HEK293 (cell line): ENCODE measurements at regions not wholly inside any gene's neighbourhood (a gene's known extent, or its start where the extent isn't known, plus 50 kb on each side); places are given as distances from the start of the nearest gene placed in this dataset.

Experiments used
- CTCF ChIA-PET: fragments of 350-600 bp; formaldehyde crosslinking; extraction: SDS; loops from one replicate; lab custom pipeline; 2021; ENCODE audit warnings: antibody characterized with exemption; lab: Yijun Ruan, JAX
- POLR2A ChIA-PET: fragments of 300-600 bp; formaldehyde crosslinking; extraction: SDS; loops from one replicate; lab custom pipeline; 2020; ENCODE audit warnings: antibody characterized with exemption, inconsistent platforms; lab: Yijun Ruan, JAX
- H3K27ac ChIP-seq: fragments of 200-500 bp; sonication (Bioruptor generic); 2 replicates; pipeline ENCODE4 v1.5.1; 2014; ENCODE audit warnings: low read depth, low read length, control low read depth, inconsistent platforms; ENCODE audit errors: extremely low read depth
- H3K36me3 ChIP-seq, 2 experiments: fragments of 200-500 bp in 1 of 2; sonication (Bioruptor generic) in 1 of 2; 1 replicate in 1 of 2; 2 replicates in 1 of 2; pipeline ENCODE4 v1.5.1; 2014 to 2017; ENCODE audit warnings: inconsistent platforms in 2 of 2, low read length in 2 of 2; ENCODE audit not compliant: control insufficient read depth in 2 of 2, insufficient read depth in 1 of 2
- H3K4me1 ChIP-seq: fragments of 200-500 bp; sonication (Bioruptor generic); 2 replicates; pipeline ENCODE4 v1.5.1; 2014; ENCODE audit warnings: mild to moderate bottlenecking, low read length, inconsistent platforms; ENCODE audit not compliant: control insufficient read depth, insufficient read depth
- H3K4me3 ChIP-seq: 2 replicates; pipeline ENCODE4 v1.5.1; 2011; ENCODE audit warnings: low read depth, mild to moderate bottlenecking, control low read depth, low read length, moderate library complexity
- H3K9me3 ChIP-seq: fragments of 200-500 bp; sonication (Bioruptor generic); 2 replicates; pipeline ENCODE4 v1.5.1; 2014; ENCODE audit warnings: low read depth, low read length, inconsistent platforms; ENCODE audit not compliant: control insufficient read depth, insufficient read depth
- GLIS1 ChIP-seq: fragments of 450-650 bp; formaldehyde crosslinking; IDR thresholded peaks from 2 replicates; pipeline ENCODE4 v1.5.1; 2016; ENCODE audit warnings: missing biosample characterization, missing genetic modification characterization
- KLF1 ChIP-seq: fragments of 450-650 bp; formaldehyde crosslinking; IDR thresholded peaks from 2 replicates; pipeline ENCODE4 v1.5.1; 2016; ENCODE audit warnings: missing biosample characterization, missing genetic modification characterization
- KLF10 ChIP-seq: fragments of 450-650 bp; IDR thresholded peaks from 2 replicates; pipeline ENCODE4 v1.5.1; 2018; ENCODE audit warnings: missing biosample characterization, mild to moderate bottlenecking, missing genetic modification characterization
- SALL2 ChIP-seq: fragments of 450-650 bp; formaldehyde crosslinking; IDR thresholded peaks from 2 replicates; pipeline ENCODE4 v1.5.0; 2017; ENCODE audit warnings: missing biosample characterization, mild to moderate bottlenecking, missing genetic modification characterization, borderline replicate concordance
- ZBTB10 ChIP-seq: fragments of 450-650 bp; formaldehyde crosslinking; IDR thresholded peaks from 2 replicates; pipeline ENCODE4 v1.5.1; 2016; ENCODE audit warnings: missing biosample characterization, missing genetic modification characterization
- ZBTB20 ChIP-seq: fragments of 450-650 bp; formaldehyde crosslinking; IDR thresholded peaks from 2 replicates; pipeline ENCODE4 v1.5.1; 2016; ENCODE audit warnings: missing biosample characterization, missing genetic modification characterization
- ZBTB8A ChIP-seq: fragments of 450-650 bp; formaldehyde crosslinking; IDR thresholded peaks from 2 replicates; pipeline ENCODE4 v1.5.1; 2016; ENCODE audit warnings: missing biosample characterization, missing genetic modification characterization
- ZFHX2 ChIP-seq: fragments of 450-650 bp; formaldehyde crosslinking; conservative IDR thresholded peaks from 2 replicates; pipeline ENCODE4 v1.5.1; 2016; ENCODE audit warnings: missing biosample characterization, missing genetic modification characterization
- ZFP41 ChIP-seq: fragments of 450-650 bp; formaldehyde crosslinking; IDR thresholded peaks from 2 replicates; pipeline ENCODE4 v1.5.1; 2016; ENCODE audit warnings: missing biosample characterization, missing genetic modification characterization, borderline replicate concordance
- ZNF146 ChIP-seq: fragments of 450-650 bp; formaldehyde crosslinking; IDR thresholded peaks from 2 replicates; pipeline ENCODE4 v1.5.1; 2016; ENCODE audit warnings: missing biosample characterization, missing genetic modification characterization
- ZNF18 ChIP-seq: fragments of 450-650 bp; formaldehyde crosslinking; IDR thresholded peaks from 2 replicates; pipeline ENCODE4 v1.5.1; 2016; ENCODE audit warnings: missing biosample characterization, missing genetic modification characterization
- ZNF184 ChIP-seq: fragments of 450-650 bp; IDR thresholded peaks from 2 replicates; pipeline ENCODE4 v1.5.1; 2018; ENCODE audit warnings: missing biosample characterization, mild to moderate bottlenecking, missing genetic modification characterization
- ZNF302 ChIP-seq: fragments of 450-650 bp; formaldehyde crosslinking; IDR thresholded peaks from 2 replicates; pipeline ENCODE4 v1.5.1; 2016; ENCODE audit warnings: missing biosample characterization, missing genetic modification characterization, low read depth
- ZNF416 ChIP-seq: fragments of 450-650 bp; formaldehyde crosslinking; IDR thresholded peaks from 2 replicates; pipeline ENCODE4 v1.5.1; 2016; ENCODE audit warnings: missing biosample characterization, missing genetic modification characterization
- ZNF529 ChIP-seq: fragments of 450-650 bp; formaldehyde crosslinking; IDR thresholded peaks from 2 replicates; pipeline ENCODE4 v1.5.1; 2017; ENCODE audit warnings: missing genetic modification characterization, missing biosample characterization; ENCODE audit not compliant: insufficient replicate concordance
- ZNF558 ChIP-seq: fragments of 450-650 bp; formaldehyde crosslinking; IDR thresholded peaks from 2 replicates; pipeline ENCODE4 v1.5.1; 2016; ENCODE audit warnings: missing biosample characterization, missing genetic modification characterization
- ZNF580 ChIP-seq: fragments of 450-650 bp; formaldehyde crosslinking; IDR thresholded peaks from 2 replicates; pipeline ENCODE4 v1.5.1; 2016; ENCODE audit warnings: missing biosample characterization, missing genetic modification characterization
- ZNF600 ChIP-seq: fragments of 450-650 bp; formaldehyde crosslinking; IDR thresholded peaks from 2 replicates; pipeline ENCODE4 v1.5.1; 2016; ENCODE audit warnings: missing biosample characterization, missing genetic modification characterization
- ZNF623 ChIP-seq: fragments of 450-650 bp; formaldehyde crosslinking; IDR thresholded peaks from 2 replicates; pipeline ENCODE4 v1.5.1; 2016; ENCODE audit warnings: missing biosample characterization, missing genetic modification characterization
- ZNF654 ChIP-seq: fragments of 450-650 bp; formaldehyde crosslinking; IDR thresholded peaks from 2 replicates; pipeline ENCODE4 v1.5.1; 2016; ENCODE audit warnings: low read depth, missing biosample characterization, missing genetic modification characterization
- ZNF792 ChIP-seq: fragments of 450-650 bp; formaldehyde crosslinking; IDR thresholded peaks from 2 replicates; pipeline ENCODE4 v1.5.1; 2016; ENCODE audit warnings: missing biosample characterization, missing genetic modification characterization
- TF ChIP-seq, protein P1 (sequence below): fragments of 450-650 bp; formaldehyde crosslinking; IDR thresholded peaks from 2 replicates; pipeline ENCODE4 v1.5.1; 2016; ENCODE audit warnings: missing biosample characterization, missing genetic modification characterization, borderline replicate concordance
- TF ChIP-seq, protein P2 (sequence below): fragments of 450-650 bp; formaldehyde crosslinking; IDR thresholded peaks from 2 replicates; pipeline ENCODE4 v1.5.1; 2017; ENCODE audit warnings: missing biosample characterization, missing genetic modification characterization
- TF ChIP-seq, protein P3 (sequence below): fragments of 450-650 bp; formaldehyde crosslinking; IDR thresholded peaks from 2 replicates; pipeline ENCODE4 v1.5.1; 2017; ENCODE audit warnings: missing biosample characterization, missing genetic modification characterization
- TF ChIP-seq, protein P4 (sequence below): sonication (generic); formaldehyde crosslinking; IDR thresholded peaks from 2 replicates; pipeline ENCODE4 v1.8.1; 2022; ENCODE audit warnings: mild to moderate bottlenecking, moderate library complexity, missing genetic modification reagents

- Histone ChIP-seq H3K4me1 (no peaks in the 10 kb centered on the region), H3K36me3 (no peaks in the 10 kb centered on the region), H3K9me3 (no peaks in the 10 kb centered on the region)
- no peak for TF ChIP-seq ZNF623 (tag by site-specific recombination)
- TF ChIP-seq ZNF792 (tag by site-specific recombination), result no peak
- TF ChIP-seq KLF1 (tag by site-specific recombination), result no peak
- no peak for TF ChIP-seq ZBTB20 (tag by site-specific recombination)
- no peak for TF ChIP-seq ZNF184 (tag by site-specific recombination)
- TF ChIP-seq, protein P1, sequence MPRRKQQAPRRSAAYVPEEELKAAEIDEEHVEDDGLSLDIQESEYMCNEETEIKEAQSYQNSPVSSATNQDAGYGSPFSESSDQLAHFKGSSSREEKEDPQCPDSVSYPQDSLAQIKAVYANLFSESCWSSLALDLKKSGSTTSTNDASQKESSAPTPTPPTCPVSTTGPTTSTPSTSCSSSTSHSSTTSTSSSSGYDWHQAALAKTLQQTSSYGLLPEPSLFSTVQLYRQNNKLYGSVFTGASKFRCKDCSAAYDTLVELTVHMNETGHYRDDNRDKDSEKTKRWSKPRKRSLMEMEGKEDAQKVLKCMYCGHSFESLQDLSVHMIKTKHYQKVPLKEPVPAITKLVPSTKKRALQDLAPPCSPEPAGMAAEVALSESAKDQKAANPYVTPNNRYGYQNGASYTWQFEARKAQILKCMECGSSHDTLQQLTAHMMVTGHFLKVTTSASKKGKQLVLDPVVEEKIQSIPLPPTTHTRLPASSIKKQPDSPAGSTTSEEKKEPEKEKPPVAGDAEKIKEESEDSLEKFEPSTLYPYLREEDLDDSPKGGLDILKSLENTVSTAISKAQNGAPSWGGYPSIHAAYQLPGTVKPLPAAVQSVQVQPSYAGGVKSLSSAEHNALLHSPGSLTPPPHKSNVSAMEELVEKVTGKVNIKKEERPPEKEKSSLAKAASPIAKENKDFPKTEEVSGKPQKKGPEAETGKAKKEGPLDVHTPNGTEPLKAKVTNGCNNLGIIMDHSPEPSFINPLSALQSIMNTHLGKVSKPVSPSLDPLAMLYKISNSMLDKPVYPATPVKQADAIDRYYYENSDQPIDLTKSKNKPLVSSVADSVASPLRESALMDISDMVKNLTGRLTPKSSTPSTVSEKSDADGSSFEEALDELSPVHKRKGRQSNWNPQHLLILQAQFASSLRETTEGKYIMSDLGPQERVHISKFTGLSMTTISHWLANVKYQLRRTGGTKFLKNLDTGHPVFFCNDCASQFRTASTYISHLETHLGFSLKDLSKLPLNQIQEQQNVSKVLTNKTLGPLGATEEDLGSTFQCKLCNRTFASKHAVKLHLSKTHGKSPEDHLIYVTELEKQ (tag by site-specific recombination), result no peak
- TF ChIP-seq SALL2 (tag by site-specific recombination), result no peak
- TF ChIP-seq ZNF529, result no peak
- TF ChIP-seq ZNF654 (tag by site-specific recombination), result no peak
- TF ChIP-seq ZFP41 (tag by site-specific recombination), result no peak
- TF ChIP-seq ZNF580 (tag by site-specific recombination), result no peak
- no peak for TF ChIP-seq ZNF416 (tag by site-specific recombination)
- no peak for TF ChIP-seq ZBTB8A (tag by site-specific recombination)
- TF ChIP-seq ZFHX2 (tag by site-specific recombination), result no peak
- TF ChIP-seq, protein P2, sequence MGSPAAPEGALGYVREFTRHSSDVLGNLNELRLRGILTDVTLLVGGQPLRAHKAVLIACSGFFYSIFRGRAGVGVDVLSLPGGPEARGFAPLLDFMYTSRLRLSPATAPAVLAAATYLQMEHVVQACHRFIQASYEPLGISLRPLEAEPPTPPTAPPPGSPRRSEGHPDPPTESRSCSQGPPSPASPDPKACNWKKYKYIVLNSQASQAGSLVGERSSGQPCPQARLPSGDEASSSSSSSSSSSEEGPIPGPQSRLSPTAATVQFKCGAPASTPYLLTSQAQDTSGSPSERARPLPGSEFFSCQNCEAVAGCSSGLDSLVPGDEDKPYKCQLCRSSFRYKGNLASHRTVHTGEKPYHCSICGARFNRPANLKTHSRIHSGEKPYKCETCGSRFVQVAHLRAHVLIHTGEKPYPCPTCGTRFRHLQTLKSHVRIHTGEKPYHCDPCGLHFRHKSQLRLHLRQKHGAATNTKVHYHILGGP, result no peak
- TF ChIP-seq ZNF146 (tag by site-specific recombination), result no peak
- TF ChIP-seq GLIS1 (tag by site-specific recombination), result no peak
- TF ChIP-seq ZNF600, result no peak
- TF ChIP-seq, protein P3, sequence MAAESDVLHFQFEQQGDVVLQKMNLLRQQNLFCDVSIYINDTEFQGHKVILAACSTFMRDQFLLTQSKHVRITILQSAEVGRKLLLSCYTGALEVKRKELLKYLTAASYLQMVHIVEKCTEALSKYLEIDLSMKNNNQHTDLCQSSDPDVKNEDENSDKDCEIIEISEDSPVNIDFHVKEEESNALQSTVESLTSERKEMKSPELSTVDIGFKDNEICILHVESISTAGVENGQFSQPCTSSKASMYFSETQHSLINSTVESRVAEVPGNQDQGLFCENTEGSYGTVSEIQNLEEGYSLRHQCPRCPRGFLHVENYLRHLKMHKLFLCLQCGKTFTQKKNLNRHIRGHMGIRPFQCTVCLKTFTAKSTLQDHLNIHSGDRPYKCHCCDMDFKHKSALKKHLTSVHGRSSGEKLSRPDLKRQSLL, result no peak
- TF ChIP-seq KLF10 (tag by site-specific recombination), result no peak
- TF ChIP-seq, all 188 proteins: peak for 0
- Histone ChIP-seq H3K4me3 (no peak overlapping the region), H3K27ac (no peak overlapping the region)
- ChIA-PET CTCF (no interaction called here), POLR2A (no interaction called here)
These were observed 87.6 kb downstream of the SUCNR1 start for GRCh38 chr3:151960961-151961580.

GRCh38 chr3:151962352-151962751 lies 88.9 kb downstream of the SUCNR1 start:
- no peaks in the 10 kb centered on the region for H3K9me3 ChIP-seq
- H3K36me3 ChIP-seq, result no peaks in the 10 kb centered on the region
- H3K4me3 ChIP-seq, result no peak overlapping the region
- H3K4me1 ChIP-seq, result no peaks in the 10 kb centered on the region
- ChIA-PET POLR2A (no interaction called here), CTCF (no interaction called here)
- no peak overlapping the region for H3K27ac ChIP-seq
- TF ChIP-seq, protein P4, sequence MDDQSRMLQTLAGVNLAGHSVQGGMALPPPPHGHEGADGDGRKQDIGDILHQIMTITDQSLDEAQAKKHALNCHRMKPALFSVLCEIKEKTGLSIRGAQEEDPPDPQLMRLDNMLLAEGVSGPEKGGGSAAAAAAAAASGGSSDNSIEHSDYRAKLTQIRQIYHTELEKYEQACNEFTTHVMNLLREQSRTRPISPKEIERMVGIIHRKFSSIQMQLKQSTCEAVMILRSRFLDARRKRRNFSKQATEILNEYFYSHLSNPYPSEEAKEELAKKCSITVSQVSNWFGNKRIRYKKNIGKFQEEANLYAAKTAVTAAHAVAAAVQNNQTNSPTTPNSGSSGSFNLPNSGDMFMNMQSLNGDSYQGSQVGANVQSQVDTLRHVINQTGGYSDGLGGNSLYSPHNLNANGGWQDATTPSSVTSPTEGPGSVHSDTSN (CRISPR knock-in tag), result no peak
- no peak for TF ChIP-seq ZBTB10
- no peak for TF ChIP-seq ZNF558 (tag by site-specific recombination)
- TF ChIP-seq ZNF302, result no peak
- TF ChIP-seq ZNF18, result no peak
- no peak for TF ChIP-seq ZNF623 (tag by site-specific recombination)
